Lower leg skin (tissue), 4 donors: ENCODE measurements at regions not wholly inside any gene's neighbourhood (a gene's known extent, or its start where the extent isn't known, plus 50 kb on each side); places are given as distances from the start of the nearest gene placed in this dataset.

Experiments used
- DNase-seq, 2 donors: peaks; one replicate each; pipeline ENCODE4 v3.0.0-alpha.2; 2019; ENCODE audit warnings: low spot score in 2 of 2
- H3K4me3 ChIP-seq: fragments of 200-600 bp; sonication (generic); 2 replicates; pipeline ENCODE4 v1.5.1; 2017; ENCODE audit warnings: mild to moderate bottlenecking, low read depth; ENCODE audit not compliant: poor library complexity, severe bottlenecking
- POLR2A ChIP-seq, 2 donors: fragments of 450-650 bp; IDR thresholded peaks; one replicate each; pipeline ENCODE4 v1.6.1; 2016 to 2017; ENCODE audit warnings: antibody characterized with exemption in 2 of 2, mild to moderate bottlenecking in 1 of 2, moderate library complexity in 1 of 2
- WGBS, 2 donors: methylation state at CpG; one replicate each; pipeline ENCODE4 v1.1.5; 2018; 5-methylcytosine and 5-hydroxymethylcytosine counted together
- intact Hi-C: fragments of 100-400 bp; cut with DNase I; formaldehyde crosslinking; loops from one replicate; pipeline ENCODE4 v1.15.0; 2023; ENCODE audit warnings: low total_unique reads
- TF ChIP-seq, protein P1 (sequence below), 3 donors: fragments of 450-650 bp; IDR thresholded peaks; one replicate each; pipeline ENCODE4 v1.5.1; 2016; ENCODE audit warnings: antibody characterized with exemption in 3 of 3, mild to moderate bottlenecking in 3 of 3, moderate library complexity in 2 of 3

- H3K4me3 ChIP-seq = no peak overlapping the region
These were observed 136.8 kb upstream of the SERP2 start for GRCh38 chr13:44236801-44237207.

DNA sequence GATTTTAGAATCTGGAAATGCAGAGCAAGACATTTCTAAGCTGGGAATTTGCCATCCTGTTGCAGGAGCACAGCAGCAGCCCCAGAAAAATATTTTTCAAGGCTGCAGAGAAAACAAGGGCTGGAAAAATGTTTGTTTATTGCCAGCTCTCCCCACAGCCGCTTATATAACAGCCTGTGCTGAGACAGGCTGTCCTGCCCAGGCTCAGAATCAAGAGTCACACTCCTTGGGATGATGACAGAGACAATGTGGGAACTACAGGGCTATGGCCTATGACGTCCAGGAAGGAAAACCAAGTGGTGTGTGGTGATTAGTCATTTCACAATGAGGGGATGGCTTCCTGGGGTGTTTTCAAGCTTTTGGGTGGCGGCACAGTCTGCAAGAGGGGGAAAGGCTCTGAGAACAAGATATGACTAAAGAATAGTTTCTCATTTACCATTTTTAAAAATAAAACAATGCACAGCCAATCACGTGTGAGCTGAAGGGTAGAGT lies 136.3 kb upstream of the SERP2 start:
- peak; percentile 89 to 91 for DNase-seq
- intact Hi-C loops = no loop called here
- TF ChIP-seq, protein P1, sequence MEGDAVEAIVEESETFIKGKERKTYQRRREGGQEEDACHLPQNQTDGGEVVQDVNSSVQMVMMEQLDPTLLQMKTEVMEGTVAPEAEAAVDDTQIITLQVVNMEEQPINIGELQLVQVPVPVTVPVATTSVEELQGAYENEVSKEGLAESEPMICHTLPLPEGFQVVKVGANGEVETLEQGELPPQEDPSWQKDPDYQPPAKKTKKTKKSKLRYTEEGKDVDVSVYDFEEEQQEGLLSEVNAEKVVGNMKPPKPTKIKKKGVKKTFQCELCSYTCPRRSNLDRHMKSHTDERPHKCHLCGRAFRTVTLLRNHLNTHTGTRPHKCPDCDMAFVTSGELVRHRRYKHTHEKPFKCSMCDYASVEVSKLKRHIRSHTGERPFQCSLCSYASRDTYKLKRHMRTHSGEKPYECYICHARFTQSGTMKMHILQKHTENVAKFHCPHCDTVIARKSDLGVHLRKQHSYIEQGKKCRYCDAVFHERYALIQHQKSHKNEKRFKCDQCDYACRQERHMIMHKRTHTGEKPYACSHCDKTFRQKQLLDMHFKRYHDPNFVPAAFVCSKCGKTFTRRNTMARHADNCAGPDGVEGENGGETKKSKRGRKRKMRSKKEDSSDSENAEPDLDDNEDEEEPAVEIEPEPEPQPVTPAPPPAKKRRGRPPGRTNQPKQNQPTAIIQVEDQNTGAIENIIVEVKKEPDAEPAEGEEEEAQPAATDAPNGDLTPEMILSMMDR (IDR thresholded peaks at IDR 0.05) = no peak
- no peak for TF ChIP-seq POLR2A (IDR thresholded peaks at IDR 0.05)
- H3K4me3 ChIP-seq = no peak overlapping the region
- WGBS, 2 donors = 38 to 40% methylated on average over 4 of the region's 4 CpGs

More at GRCh38 chr13:44236801-44237207, 136.8 kb upstream of the SERP2 start:
- intact Hi-C loops = no loop called here
- TF ChIP-seq, protein P1 (IDR thresholded peaks at IDR 0.05) = no peak
- TF ChIP-seq POLR2A (IDR thresholded peaks at IDR 0.05) = no peak
- DNase-seq = no peak
- WGBS, 2 donors = 61 to 66% methylated on average over 5 of the region's 5 CpGs

- peak in 1 of 2 donors; percentile 64 for DNase-seq
- WGBS, 2 donors = 58 to 69% methylated on average over 4 of the region's 4 CpGs
- H3K4me3 ChIP-seq = no peak overlapping the region
- TF ChIP-seq, protein P1 (IDR thresholded peaks at IDR 0.05) = no peak
- TF ChIP-seq POLR2A (IDR thresholded peaks at IDR 0.05) = no peak
- intact Hi-C loops = no loop called here
These were observed 135.7 kb upstream of the SERP2 start for GRCh38 chr13:44237881-44238421.

GRCh38 chr13:44240611-44241145 lies 132.9 kb upstream of the SERP2 start:
- no peak for DNase-seq
- no peak for TF ChIP-seq POLR2A (IDR thresholded peaks at IDR 0.05)
- TF ChIP-seq, protein P1 (IDR thresholded peaks at IDR 0.05) = no peak
- no peak overlapping the region for H3K4me3 ChIP-seq
- intact Hi-C loops = no loop called here
- 93 to 100% methylated on average over 1 of the region's 1 CpG for WGBS, 2 donors

DNA sequence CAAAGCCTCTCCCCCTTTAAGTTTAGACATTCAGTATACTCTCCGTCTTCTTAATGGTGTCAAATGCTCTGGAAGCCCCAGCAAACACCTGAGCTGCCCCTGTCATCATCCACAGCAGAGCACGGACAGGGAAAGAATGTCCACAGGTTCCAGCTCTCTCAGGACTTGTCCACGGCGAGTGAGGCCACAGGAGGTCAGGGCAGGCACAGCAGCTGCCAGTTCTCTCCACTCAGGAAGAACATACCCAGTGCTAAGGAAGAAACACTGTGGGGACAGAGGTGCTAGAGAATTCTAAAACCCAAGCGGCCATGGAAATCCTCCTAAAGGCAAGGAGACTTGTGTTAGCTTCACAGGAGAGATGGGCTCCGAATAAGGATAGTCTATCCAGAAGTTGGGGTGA lies 132.0 kb upstream of the SERP2 start:
- DNase-seq = peak in 1 of 2 donors; percentile 39

More for the DNA sequence above, 132.0 kb upstream of the SERP2 start:
- intact Hi-C loops = no loop called here
- TF ChIP-seq POLR2A (IDR thresholded peaks at IDR 0.05) = no peak
- TF ChIP-seq, protein P1 (IDR thresholded peaks at IDR 0.05) = no peak
- WGBS, 2 donors = 91 to 96% methylated on average over 6 of the region's 6 CpGs
- no peak overlapping the region for H3K4me3 ChIP-seq
